Coronary artery (tissue), 2 donors: ENCODE measurements at regions not wholly inside any gene's neighbourhood (a gene's known extent, or its start where the extent isn't known, plus 50 kb on each side); places are given as distances from the start of the nearest gene placed in this dataset.
"Not testable (repeated sequence)": the region's sequence is repeated elsewhere in the genome, so short reads cannot be mapped to it uniquely, and the experiment has no call there.

ENCODE experiments used
- DNase-seq: peaks from one replicate; pipeline ENCODE4 v3.0.0-alpha.2; 2017; ENCODE audit warnings: low spot score
- H3K27ac ChIP-seq, 2 donors: fragments of 200-600 bp; sonication (generic); one replicate each; pipeline ENCODE4 v1.5.1; 2016 to 2019
- H3K4me3 ChIP-seq: fragments of 200-600 bp; sonication (generic); 2 replicates; pipeline ENCODE4 v1.5.1; 2016; ENCODE audit warnings: mild to moderate bottlenecking, moderate library complexity
- CTCF ChIP-seq: fragments of 200-600 bp; sonication (generic); IDR thresholded peaks from one replicate; pipeline ENCODE4 v1.5.1; 2019; ENCODE audit warnings: antibody characterized with exemption

DNA sequence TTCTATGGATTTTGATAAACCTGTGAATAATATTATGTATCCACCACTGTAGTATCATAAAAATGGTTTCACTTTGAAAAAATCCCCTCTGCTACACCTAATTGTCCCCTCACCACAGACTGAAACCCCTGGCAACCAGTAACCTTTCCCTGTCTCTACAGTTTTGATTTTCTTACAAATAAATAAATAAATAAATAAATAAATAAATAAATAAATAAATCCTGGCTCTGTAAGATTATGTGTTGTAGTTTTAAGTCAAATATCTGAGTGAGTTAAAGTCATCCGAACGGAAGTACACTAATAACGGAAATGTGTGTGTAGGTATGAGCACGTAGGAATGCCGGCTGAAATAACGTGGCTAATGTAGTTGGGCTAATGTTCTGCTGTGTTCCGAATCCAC lies 641.5 kb downstream of the GABRG1 start:
- H3K4me3 ChIP-seq: no peak overlapping the region
- no peak for TF ChIP-seq CTCF
- no peak for DNase-seq
- no peak overlapping the region for H3K27ac ChIP-seq

DNA sequence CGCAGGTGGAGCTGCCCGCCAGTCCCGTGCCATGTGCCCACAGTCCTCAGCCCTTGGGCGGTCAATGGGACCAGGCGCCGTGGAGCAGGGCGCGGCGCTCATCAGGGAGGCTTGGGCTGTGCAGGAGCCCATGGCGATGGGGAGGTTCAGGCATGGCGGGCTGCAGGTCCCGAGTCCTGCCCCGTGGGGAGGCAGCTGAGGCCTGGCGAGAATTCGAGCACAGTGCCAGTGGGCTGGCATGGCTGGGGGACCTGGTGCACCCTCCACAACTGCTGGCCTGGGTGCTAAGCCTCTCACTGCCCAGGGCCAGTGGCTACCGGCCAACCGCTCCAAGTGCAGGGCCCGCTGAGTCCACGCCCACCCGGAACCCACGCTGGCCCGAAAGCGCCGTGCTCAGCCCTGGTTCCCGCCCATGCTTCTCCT lies 646.5 kb downstream of the GABRG1 start:
- no peak overlapping the region for H3K4me3 ChIP-seq
- TF ChIP-seq CTCF: no peak
- DNase-seq: no peak
- H3K27ac ChIP-seq: no peak overlapping the region

GRCh38 chr4:45475548-45475947 lies 648.3 kb downstream of the GABRG1 start:
- H3K27ac ChIP-seq: no peak overlapping the region
- TF ChIP-seq CTCF: no peak
- no peak overlapping the region for H3K4me3 ChIP-seq
- no peak for DNase-seq

- Histone ChIP-seq H3K4me3 (no peak overlapping the region), H3K27ac (no peak overlapping the region)
- no peak for DNase-seq
- TF ChIP-seq CTCF: no peak
Measured at GRCh38 chr4:45472490-45472889, 651.4 kb downstream of the GABRG1 start.

DNA sequence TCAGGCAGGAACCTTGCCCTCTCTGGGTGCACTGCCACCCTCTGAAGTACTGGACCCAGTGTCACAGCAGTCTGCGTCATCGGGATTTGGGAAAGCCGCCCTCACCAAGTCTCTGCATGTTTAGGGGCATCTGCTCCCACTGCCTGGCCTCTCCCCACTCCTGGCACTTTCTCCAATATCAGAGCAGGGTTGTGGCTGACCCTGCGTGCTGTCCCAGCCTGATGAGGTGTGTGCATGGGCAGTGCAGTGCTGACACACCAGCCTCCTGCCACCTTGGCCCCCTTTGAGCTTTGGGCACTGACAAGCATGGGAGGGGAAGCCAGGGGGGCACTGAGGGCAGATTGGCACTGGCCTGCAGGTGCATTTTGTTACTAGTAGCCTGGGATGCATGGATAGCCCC lies 652.5 kb downstream of the GABRG1 start:
- no peak for DNase-seq
- TF ChIP-seq CTCF: no peak
- Histone ChIP-seq H3K27ac (no peak overlapping the region), H3K4me3 (no peak overlapping the region)

GRCh38 chr4:45467157-45467556 lies 656.7 kb downstream of the GABRG1 start:
- no peak for DNase-seq
- TF ChIP-seq CTCF: no peak
- Histone ChIP-seq H3K27ac (no peak overlapping the region), H3K4me3 (no peak overlapping the region)

- not testable (repeated sequence) for H3K4me3 ChIP-seq, H3K27ac ChIP-seq, DNase-seq
Measured at GRCh38 chr4:45460157-45460556, 663.7 kb downstream of the GABRG1 start.

DNA sequence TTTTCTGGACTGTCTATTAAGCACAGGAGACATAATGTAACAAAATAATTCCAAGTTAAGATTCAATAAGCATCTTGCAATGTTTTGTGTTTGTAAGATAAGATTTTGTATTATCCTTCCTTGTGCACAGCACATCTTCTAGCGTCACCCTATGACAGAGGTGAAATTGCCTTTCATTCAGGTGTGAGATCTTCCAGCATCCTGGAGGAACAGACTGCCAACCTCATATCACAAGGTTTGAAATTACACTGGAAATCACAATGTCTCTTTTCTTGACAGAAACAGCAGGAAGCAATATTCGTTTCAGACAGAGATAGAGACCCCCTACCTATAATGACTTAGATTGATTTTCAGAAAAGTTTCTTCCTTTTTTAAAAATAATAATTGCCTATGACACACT lies 668.6 kb downstream of the GABRG1 start:
- H3K27ac ChIP-seq: no peak overlapping the region
- no peak for DNase-seq
- H3K4me3 ChIP-seq: no peak overlapping the region
- no peak for TF ChIP-seq CTCF
